GM19238 (cell line): ENCODE measurements at regions not wholly inside any gene's neighbourhood (a gene's known extent, or its start where the extent isn't known, plus 50 kb on each side); places are given as distances from the start of the nearest gene placed in this dataset.
"Not testable (repeated sequence)": the region's sequence is repeated elsewhere in the genome, so short reads cannot be mapped to it uniquely, and the experiment has no call there.

ENCODE experiments used
- DNase-seq: peaks from one replicate; pipeline ENCODE4 v3.0.0; 2011; ENCODE audit warnings: low spot score; ENCODE audit not compliant: insufficient read length

GRCh38 chr12:91493308-91493707 is 310.7 kb upstream of the DCN start:
- DNase-seq = no peak

GRCh38 chr12:91492648-91493047 is 310.0 kb upstream of the DCN start:
- no peak for DNase-seq

- no peak for DNase-seq
These were observed 308.2 kb upstream of the DCN start for GRCh38 chr12:91490667-91491311.

GRCh38 chr12:91483471-91483985 is 300.9 kb upstream of the DCN start:
- DNase-seq = no peak

- DNase-seq = no peak
These were observed 299.6 kb upstream of the DCN start for GRCh38 chr12:91482231-91482630.

- DNase-seq = no peak
These were observed 295.9 kb upstream of the DCN start for GRCh38 chr12:91478500-91478899.

- no peak for DNase-seq
These were observed 285.1 kb upstream of the DCN start for GRCh38 chr12:91467686-91468085.

- DNase-seq = no peak
These were observed 278.4 kb upstream of the DCN start for GRCh38 chr12:91461061-91461460.

GRCh38 chr12:91460469-91460868 is 277.9 kb upstream of the DCN start:
- DNase-seq = no peak

- no peak for DNase-seq
These were observed 272.7 kb upstream of the DCN start for GRCh38 chr12:91455321-91455720.

- no peak for DNase-seq
These were observed 271.6 kb upstream of the DCN start for GRCh38 chr12:91454179-91454578.

- DNase-seq = not testable (repeated sequence)
These were observed 269.8 kb upstream of the DCN start for GRCh38 chr12:91452464-91452863.

- DNase-seq = no peak
These were observed 259.7 kb upstream of the DCN start for GRCh38 chr12:91441993-91442952.

GRCh38 chr12:91441246-91441645 is 258.6 kb upstream of the DCN start:
- no peak for DNase-seq

GRCh38 chr12:91434081-91434480 is 251.5 kb upstream of the DCN start:
- no peak for DNase-seq

- DNase-seq = no peak
These were observed 250.1 kb upstream of the DCN start for GRCh38 chr12:91432755-91433154.

- DNase-seq = no peak
These were observed 249.5 kb upstream of the DCN start for GRCh38 chr12:91432089-91432488.

GRCh38 chr12:91424506-91424905 is 241.9 kb upstream of the DCN start:
- no peak for DNase-seq

GRCh38 chr12:91423693-91424050 is 241.1 kb upstream of the DCN start:
- no peak for DNase-seq

GRCh38 chr12:91422811-91423692 is 240.4 kb upstream of the DCN start:
- DNase-seq = no peak

GRCh38 chr12:91422127-91422526 is 239.5 kb upstream of the DCN start:
- DNase-seq = no peak

GRCh38 chr12:91419809-91420208 is 237.2 kb upstream of the DCN start:
- no peak for DNase-seq
